ENCODE measurements at regions not wholly inside any gene's neighbourhood (a gene's known extent, or its start where the extent isn't known, plus 50 kb on each side); places are given as distances from the start of the nearest gene placed in this dataset.
"Not testable (repeated sequence)": the region's sequence is repeated elsewhere in the genome, so short reads cannot be mapped to it uniquely, and the experiment has no call there.

DNA sequence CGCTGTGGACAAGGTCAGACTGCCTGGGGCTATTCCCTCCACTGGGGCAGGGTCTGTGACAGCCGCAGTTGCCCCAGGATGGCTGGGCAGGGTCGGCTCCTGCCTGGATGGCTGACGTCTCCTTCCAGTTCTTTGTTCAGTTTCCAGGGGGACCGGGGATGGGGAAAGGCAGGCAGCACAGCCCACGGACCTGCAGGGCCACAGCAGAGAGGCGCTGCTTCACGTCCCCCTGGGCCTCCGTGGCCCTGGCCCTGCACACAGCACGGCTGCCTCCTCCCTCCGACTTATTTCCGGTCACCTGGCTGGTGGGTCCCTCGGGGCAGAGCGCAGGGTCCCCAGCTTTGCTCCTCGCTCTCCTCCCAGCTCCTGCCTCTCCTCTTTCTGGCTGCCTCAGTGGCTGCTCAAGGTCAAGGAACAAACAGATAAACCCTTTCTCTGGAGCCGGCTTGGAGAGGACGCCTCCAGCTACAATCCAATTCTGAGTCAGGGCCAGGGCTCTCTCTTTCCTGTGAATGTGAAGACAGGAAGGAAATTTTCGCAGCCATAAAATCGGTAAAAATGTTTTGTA, 169.7 kb downstream of the C9orf50 start:
- Histone ChIP-seq H3K4me1 (peaks cover 0 to 24% (median 12%) of the 10 kb centered on the region in 12 donors), H3K36me3 (no peaks in the 10 kb centered on the region), H3K9me3 (peaks cover 0 to 8% (median 0%) of the 10 kb centered on the region in 12 donors), H3K4me3 (no peak overlapping the region), H3K27ac (peak overlapping the region; percentile 44 to 81 (median 67)), H3K27me3 (no peaks in the 10 kb centered on the region)
- TF ChIP-seq, protein P1, sequence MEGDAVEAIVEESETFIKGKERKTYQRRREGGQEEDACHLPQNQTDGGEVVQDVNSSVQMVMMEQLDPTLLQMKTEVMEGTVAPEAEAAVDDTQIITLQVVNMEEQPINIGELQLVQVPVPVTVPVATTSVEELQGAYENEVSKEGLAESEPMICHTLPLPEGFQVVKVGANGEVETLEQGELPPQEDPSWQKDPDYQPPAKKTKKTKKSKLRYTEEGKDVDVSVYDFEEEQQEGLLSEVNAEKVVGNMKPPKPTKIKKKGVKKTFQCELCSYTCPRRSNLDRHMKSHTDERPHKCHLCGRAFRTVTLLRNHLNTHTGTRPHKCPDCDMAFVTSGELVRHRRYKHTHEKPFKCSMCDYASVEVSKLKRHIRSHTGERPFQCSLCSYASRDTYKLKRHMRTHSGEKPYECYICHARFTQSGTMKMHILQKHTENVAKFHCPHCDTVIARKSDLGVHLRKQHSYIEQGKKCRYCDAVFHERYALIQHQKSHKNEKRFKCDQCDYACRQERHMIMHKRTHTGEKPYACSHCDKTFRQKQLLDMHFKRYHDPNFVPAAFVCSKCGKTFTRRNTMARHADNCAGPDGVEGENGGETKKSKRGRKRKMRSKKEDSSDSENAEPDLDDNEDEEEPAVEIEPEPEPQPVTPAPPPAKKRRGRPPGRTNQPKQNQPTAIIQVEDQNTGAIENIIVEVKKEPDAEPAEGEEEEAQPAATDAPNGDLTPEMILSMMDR (IDR thresholded peaks at IDR 0.05): no peak
- no peak for TF ChIP-seq POLR2A (IDR thresholded peaks at IDR 0.05)
- ATAC-seq (peak in 3 of 4 donors; percentile 33 to 83 (median 59)), DNase-seq (peak in 3 of 5 donors; percentile 41 to 54 (median 52))
- intact Hi-C loops (cut with DNase I): loop anchor here in 1 of 10 donors (5.0 kb wide), 1 partner anchor 39 kb away; no protein-coding TSS in a partner anchor
- 47 to 52% (median 51%) methylated on average over 19 of the region's 19 CpGs for WGBS, 4 donors

GRCh38 chr9:129449066-129449465, 171.8 kb downstream of the C9orf50 start:
- ATAC-seq (no peak), DNase-seq (no peak)
- H3K36me3 ChIP-seq: no peaks in the 10 kb centered on the region
- no peaks in the 10 kb centered on the region for H3K27me3 ChIP-seq
- intact Hi-C loops (cut with DNase I): no loop called here
- no peak for TF ChIP-seq POLR2A (IDR thresholded peaks at IDR 0.05)
- TF ChIP-seq, protein P1 (IDR thresholded peaks at IDR 0.05): no peak
- peaks cover 0 to 10% (median 0%) of the 10 kb centered on the region in 12 donors for H3K9me3 ChIP-seq
- 92 to 94% (median 93%) methylated on average over 16 of the region's 16 CpGs for WGBS, 4 donors
- H3K4me1 ChIP-seq: peaks cover 0 to 24% (median 12%) of the 10 kb centered on the region in 12 donors
- H3K27ac ChIP-seq: no peak overlapping the region
- H3K4me3 ChIP-seq: no peak overlapping the region

- peaks cover 0 to 10% (median 0%) of the 10 kb centered on the region in 12 donors for H3K9me3 ChIP-seq
- TF ChIP-seq, protein P1 (IDR thresholded peaks at IDR 0.05): no peak
- TF ChIP-seq POLR2A (IDR thresholded peaks at IDR 0.05): no peak
- no peak overlapping the region for H3K4me3 ChIP-seq
- WGBS, 4 donors: 44 to 70% (median 61%) methylated on average over 9 to 14 of the region's 14 CpGs
- no peak overlapping the region for H3K27ac ChIP-seq
- peak in 1 of 5 donors; percentile 52 for DNase-seq
- H3K27me3 ChIP-seq: no peaks in the 10 kb centered on the region
- peak; percentile 25 to 52 (median 42) for ATAC-seq
- no peaks in the 10 kb centered on the region for H3K36me3 ChIP-seq
- intact Hi-C loops (cut with DNase I): no loop called here
- H3K4me1 ChIP-seq: peaks cover 0 to 19% (median 12%) of the 10 kb centered on the region in 12 donors
These were observed 173.9 kb downstream of the C9orf50 start for GRCh38 chr9:129446828-129447550.

- no peak overlapping the region for H3K27ac ChIP-seq
- no peak for ATAC-seq
- peaks cover 0 to 8% (median 1%) of the 10 kb centered on the region in 12 donors for H3K4me1 ChIP-seq
- WGBS, 4 donors: 91 to 94% (median 92%) methylated on average over 10 of the region's 10 CpGs
- H3K27me3 ChIP-seq: no peaks in the 10 kb centered on the region
- intact Hi-C loops (cut with DNase I): no loop called here
- TF ChIP-seq POLR2A (IDR thresholded peaks at IDR 0.05): no peak
- TF ChIP-seq, protein P1 (IDR thresholded peaks at IDR 0.05): no peak
- H3K9me3 ChIP-seq: peaks cover 0 to 10% (median 0%) of the 10 kb centered on the region in 12 donors
- H3K36me3 ChIP-seq: no peaks in the 10 kb centered on the region
- H3K4me3 ChIP-seq: no peak overlapping the region
- no peak for DNase-seq
These were observed 175.1 kb downstream of the C9orf50 start for GRCh38 chr9:129445794-129446306.

GRCh38 chr9:129443515-129444164, 177.3 kb downstream of the C9orf50 start:
- H3K9me3 ChIP-seq; DNase-seq; H3K4me3 ChIP-seq; ATAC-seq; H3K27me3 ChIP-seq; H3K36me3 ChIP-seq; H3K4me1 ChIP-seq; intact Hi-C loops (cut with DNase I); H3K27ac ChIP-seq: not testable (repeated sequence)
- 82 to 97% (median 89%) methylated on average over 8 of the region's 8 CpGs for WGBS, 4 donors

Measured in heart left ventricle (tissue), 16 donors.